ENCODE measurements at regions not wholly inside any gene's neighbourhood (a gene's known extent, or its start where the extent isn't known, plus 50 kb on each side); places are given as distances from the start of the nearest gene placed in this dataset.
"Not testable (repeated sequence)": the region's sequence is repeated elsewhere in the genome, so short reads cannot be mapped to it uniquely, and the experiment has no call there.

DNA sequence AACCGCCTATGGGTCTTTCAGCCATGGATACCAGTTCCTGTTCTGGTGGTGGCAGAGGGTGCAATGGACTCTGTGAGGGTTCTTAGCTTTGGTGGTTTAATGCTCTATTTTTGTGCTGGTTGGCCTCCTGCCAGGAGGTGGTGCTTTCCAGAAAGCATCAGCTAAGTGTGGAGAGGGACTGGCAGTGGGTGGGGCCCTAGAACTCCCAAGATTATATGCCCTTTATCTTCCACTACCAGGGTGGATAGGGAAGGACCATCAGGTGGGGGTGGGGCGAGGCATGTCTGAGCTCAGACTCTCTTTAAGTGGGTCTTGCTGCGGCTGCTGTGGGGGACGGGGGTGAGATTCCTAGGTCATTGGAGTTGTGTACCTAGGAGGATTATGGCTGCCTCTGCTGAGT lies 298.3 kb upstream of the MAP3K7 start:
- not testable (repeated sequence) for DNase-seq

DNA sequence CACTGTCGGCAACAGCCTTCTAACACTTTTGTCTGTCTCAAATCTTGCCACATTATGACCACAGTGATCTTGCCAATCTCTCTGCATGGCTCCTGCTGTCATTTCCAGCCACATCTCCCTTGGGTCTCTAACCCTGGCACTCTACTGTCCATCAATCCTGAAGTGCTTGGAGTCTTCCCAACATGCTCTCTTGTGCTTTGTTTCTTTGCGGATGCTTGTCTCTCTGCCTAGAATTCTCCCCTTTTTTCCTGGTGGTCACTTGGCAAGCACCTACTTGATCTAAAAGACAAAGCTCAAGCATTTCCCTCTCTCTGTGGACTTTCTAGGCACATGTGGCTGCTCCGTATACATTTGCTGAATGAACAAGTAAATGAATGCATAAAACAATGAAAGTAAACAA lies 290.7 kb upstream of the MAP3K7 start:
- no peak for DNase-seq

DNA sequence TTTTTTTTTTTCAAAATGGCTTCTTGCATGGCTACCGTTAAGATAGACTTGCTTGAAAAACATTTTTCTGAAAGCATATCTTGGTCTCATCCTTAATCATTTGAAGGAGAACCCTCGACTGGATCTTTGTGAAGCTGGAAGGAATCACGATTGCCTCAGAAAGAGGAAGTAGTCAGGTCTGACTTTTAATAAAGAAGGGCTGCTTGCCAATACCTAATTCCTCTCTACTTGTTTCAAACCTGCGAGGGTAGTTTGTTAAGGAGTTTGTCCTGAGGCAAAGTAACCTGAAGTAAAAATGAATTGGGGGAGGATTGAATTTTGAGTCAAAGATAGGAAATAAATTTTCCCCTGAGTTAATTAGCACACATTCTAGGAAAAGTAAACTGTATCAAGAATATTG lies 288.1 kb upstream of the MAP3K7 start:
- DNase-seq, result no peak

DNA sequence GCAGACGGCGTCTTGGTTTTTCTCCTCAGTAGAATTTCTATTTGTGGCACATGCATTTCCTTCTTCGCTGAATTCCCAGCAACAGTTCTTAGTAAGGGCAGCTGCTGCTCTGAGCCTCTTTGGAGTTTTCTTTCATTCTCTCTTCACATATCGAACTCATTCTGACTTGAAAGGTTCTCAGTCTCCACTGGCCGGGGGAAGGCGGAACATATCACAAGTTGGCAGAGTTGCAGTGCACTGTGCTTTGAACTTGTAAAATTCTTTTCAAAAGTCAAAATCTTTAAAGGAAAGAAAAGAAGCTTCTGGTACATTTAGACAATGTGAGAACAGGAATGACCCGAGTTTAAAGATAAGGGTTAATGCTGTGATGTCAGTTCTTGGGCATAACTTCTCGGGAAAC lies 286.1 kb upstream of the MAP3K7 start:
- DNase-seq, result no peak

DNA sequence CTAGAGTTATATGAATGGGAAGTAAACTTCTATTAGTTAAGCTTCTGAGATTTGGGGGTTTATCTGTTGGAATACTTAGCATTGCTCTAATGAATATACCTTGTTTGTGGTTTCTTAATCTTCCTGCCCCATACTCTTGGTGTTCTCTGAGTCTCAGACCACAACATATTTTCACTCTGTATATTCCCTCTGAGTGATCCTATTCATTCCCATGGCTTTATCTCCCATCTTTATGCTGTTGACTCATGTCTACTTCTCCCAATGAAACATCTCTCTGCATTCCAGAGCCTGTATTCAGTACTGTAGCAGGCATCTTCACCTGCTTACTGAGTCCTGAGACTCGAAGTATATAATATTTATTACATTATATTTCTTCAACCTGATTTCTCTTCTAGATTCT lies 283.7 kb upstream of the MAP3K7 start:
- no peak for DNase-seq

DNA sequence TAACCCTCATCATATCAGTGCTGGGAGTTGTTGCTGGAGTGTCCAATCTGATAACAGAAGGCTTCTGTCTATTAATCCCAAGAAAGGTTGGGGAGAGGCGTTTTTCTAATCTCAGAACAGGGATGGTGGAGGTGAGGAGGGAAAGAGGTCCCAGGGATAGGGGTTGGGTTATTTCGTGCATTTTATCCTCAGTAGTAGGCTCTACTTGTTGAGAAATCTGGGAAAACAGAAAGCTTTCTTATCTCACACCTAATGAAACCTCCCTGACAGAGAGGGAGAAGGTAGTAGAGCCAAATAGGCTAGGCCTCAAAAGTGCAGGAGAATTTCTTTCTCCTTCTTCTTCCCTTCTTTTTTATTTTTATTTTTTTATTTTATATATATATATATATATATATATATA lies 281.8 kb upstream of the MAP3K7 start:
- no peak for DNase-seq

DNA sequence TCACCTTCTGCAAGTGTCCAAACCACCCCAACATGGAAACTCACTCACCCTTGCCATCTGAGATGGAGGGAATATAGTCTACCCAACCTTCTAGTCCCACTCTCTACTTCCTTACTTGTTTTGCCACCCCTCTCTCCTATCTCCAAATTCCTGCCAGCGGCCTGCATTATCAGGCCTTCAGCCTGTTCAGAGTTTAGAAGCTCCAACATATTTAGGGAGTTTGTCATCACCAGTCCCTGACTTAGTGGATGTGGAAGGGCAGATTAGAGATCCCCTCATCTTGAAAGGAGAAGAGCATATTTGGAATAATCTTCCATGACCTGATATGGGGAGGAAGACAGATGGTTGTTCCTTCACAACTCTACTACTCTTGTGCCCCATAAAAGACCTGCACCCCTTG lies 281.4 kb upstream of the MAP3K7 start:
- DNase-seq, result no peak

DNA sequence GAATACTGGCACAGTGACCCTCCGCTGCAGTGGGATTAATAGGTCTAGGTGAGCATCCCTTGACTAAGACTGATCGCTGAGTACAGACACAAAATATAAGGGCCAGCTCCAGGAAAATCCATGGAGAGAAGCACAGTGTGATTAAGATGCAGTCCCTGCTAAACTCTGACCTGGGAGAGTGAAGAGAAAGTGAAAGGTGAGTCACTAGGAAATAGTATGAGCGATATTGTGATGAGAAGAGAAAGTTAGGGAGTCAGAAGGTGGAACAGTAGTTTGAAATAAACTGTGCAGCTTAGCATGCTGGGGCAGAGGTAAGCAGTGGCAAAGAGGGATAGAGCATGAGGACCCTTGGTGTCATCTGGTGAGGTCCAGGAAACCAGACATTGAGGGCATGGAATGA lies 278.6 kb upstream of the MAP3K7 start:
- no peak for DNase-seq

DNA sequence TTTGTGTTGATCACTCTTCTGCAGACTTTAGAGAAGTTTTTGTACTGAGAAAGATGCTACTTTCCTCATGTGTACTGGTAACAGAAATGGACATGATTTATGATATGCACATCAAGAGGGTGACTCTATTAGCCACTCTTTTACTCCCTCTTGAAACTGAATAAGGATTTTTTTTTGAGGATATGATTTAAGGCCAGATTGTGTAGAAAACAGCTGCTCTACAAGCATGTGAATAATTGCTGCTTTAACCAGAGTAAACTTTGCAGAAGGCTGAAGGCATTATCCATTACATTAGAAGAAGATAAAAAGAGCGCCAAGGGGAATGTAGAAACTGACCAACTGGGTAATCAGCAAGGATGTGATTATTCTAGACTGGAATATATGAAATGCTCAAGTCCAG lies 276.2 kb upstream of the MAP3K7 start:
- DNase-seq, result no peak

DNA sequence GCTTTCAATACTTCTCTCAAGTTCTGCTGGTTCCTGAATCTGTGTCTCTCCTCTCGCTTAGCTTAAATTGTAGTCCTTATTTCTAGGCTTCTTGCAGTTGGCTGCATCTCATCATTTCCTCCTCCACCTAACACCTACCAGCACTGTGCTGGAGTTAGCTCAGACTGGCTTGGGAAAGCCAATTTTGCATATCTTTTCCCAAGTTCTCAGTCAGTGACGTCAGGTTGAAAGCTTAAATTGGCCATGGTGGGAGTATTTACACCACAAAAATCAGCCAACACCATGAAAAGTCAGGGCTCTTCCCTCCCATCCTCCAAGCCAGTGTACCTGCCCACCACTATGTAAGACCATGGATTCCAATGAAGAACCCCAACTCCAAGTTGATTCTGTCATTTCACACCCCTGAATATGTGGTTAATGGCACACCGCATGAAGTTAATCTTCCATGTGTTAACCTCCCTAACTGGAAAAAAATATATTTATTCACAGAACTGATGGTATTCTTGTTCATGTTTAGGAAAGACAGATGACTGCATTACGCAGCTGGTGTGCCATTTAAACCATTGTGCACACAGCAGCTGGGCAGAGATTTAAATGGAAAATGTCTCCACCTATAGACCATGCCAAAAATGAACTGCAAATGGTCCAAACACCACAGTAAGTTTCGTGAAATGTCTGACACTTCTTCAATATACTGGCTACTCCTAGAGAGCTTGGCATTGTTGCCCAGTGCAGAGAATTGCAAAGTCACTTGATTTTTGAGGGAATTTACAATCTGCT lies 274.1 kb upstream of the MAP3K7 start:
- no peak for DNase-seq

DNA sequence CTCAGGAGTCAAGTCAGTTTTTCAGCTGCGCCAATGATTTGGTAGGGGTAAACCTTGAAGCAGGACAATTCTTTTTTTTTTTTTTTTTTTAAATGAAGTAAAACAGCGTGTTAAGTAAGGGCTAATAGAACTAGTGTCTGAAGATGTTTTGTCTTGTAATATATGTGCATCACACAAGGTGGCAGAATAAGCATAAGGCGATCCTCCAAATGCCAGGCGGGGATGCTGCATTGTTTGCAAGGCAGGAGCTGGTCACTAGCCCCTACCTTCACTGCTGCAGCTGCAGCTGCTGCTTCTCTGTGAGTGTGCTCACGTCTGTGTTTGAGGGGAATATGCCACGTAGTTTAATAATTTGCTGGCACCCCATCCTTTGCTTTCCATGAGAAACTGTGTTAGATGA lies 272.7 kb upstream of the MAP3K7 start:
- DNase-seq, result no peak

DNA sequence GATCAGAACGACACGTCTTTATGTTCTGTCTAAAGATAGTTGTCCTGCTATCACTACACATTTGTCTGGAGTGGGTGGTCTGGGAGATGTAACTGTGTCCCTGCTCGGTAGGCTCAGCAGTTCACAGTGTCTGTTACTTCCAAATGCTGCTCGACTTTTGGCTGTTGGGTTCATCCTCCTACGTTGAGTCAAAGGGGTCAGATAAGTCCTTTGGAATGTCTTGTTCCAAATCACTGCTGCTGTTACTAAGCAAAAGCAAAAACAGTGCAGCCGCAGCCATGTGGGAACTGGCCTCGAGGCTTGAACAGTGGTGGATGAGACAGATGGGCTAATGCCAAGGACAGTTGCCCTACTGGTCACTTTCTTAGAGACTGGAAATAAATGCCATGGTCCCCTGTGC lies 272.2 kb upstream of the MAP3K7 start:
- DNase-seq, result no peak

DNA sequence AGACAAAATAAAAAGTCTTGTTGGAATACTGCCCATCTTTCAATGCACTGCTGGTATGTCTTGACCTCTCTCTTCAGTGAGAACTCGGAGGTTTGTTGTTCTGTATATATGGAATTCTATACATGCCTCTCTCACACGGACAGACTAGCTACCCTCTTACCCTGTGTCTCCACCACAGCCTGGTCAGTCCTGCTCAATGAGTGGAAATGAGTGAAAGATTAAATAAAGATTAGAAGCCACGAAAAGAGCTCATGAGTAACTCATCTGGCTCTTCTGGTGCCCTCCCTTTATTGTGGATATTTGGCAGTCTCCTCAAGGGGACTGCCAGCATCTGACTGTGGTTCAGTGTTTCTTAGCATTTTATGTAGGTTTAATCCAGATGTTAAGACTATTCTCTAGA lies 262.8 kb upstream of the MAP3K7 start:
- no peak for DNase-seq

DNA sequence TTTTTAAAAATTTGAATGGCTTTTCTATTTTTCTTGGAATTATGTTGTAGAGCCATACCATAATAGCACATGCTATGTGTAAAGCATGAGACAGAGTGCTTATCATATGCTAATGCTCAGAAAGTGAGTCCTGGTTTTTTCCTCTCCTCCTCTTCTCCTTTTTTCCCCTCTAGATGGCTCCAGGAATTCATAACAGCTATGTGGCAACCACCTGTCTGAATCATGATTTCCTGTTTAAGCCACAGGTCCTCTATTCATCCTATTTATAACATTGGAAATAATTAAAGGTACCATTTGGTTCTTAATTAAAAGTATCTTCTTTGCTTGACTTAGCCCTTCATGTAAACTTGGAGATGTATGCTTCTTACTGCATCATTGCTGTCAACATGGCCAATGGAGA lies 260.0 kb upstream of the MAP3K7 start:
- no peak for DNase-seq

DNA sequence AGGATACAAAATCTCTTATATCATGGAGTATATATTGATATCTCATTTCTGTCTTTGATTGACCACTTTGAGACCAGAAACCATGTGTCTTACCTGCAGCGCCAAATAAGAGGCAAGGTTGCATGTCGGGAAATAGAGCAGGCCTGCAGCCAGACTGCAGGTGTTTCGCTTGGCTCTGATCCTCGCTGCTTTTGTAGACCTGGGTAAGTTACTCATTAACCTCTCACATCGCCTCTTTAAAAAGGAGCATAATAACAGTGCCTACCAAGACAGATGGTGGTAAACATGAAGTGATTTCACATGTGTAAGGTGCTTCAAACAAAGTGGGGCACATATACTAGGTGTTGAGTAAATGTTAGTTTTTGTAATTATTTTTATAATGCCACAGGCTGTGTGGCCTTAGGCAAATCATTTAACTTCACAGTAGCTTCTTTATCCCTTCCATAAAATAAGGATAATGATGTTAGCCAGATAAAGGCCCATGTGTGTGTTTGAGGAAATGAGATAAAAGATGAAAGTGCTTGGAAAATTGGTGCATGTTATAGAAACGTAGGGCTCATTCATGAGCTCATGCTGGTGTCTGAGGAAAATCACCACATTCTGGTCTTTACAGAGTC lies 248.8 kb upstream of the MAP3K7 start:
- no peak for DNase-seq

DNA sequence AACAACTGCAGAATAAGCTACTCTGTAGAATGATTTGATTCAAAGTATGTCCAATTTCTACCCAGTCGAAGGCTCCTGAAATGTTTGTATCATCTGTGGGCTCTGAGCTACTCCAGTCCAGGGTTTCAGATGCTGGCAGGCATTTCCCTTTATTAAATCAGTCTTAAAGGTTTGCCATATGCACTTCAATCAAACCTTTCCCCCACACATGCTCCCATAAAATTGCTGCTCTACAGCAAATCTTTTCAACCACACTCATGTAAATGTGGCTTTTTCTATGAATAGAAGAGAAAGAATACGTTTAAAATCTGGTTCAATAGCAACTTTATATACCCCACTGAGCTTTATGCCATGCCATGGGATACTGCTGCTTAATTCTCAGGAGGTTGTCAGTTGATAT lies 242.4 kb upstream of the MAP3K7 start:
- no peak for DNase-seq

DNA sequence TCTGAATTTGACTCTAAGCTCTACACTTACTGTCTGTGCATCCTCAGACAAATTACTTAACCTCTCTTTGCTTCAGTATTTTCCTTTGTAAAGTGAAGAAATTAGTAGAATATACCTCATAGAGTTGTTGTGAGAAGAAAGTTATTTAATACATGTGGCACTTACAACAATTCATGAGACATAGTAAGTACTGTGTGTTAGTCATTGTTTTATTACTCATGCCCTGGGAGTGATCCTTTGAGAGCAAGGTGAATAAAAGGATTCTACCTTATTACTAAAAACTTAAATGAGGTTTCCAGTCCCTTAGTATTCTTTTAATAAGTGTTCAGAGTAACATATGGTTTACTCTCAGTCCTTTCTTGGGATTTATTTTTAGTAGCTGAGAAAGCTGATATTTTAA lies 233.6 kb upstream of the MAP3K7 start:
- no peak for DNase-seq

DNA sequence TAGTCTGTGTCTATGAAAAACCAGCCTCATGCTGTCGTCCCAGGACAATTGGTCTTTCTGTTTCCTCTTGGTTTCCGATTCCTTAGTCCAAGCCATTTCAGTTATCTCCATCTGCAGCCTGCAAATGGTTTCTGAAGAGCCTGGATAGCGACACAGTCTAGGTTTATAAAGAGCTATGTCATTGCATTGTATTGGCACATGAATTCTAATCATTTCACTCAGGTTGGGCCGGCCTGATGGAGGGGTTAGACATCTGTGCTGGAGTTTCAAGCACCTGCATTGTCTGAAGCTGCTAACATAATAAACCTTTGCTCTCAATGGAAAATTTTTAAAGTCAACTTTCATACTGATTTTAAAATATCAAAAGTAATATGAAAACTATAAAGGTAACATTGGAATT lies 232.6 kb upstream of the MAP3K7 start:
- no peak for DNase-seq

DNA sequence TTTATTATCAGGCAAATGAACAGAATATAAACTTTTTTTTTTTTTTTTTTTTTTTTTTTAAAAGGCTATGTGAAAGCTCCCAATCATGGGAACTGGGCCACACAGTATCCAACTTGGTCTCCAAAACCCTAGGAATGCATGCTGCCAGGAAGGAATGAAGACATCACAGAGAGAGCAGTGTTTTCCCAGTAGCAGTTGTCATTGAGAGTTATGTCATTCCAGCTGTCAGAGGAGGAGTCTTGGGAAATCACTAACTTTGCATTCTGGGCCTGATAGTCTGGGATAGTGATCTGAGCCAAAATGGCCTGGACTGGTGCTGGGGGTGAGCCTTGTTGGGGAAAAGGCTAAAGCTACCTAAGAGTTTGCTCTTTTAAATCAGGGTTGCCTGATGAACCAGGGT lies 231.3 kb upstream of the MAP3K7 start:
- DNase-seq, result no peak

DNA sequence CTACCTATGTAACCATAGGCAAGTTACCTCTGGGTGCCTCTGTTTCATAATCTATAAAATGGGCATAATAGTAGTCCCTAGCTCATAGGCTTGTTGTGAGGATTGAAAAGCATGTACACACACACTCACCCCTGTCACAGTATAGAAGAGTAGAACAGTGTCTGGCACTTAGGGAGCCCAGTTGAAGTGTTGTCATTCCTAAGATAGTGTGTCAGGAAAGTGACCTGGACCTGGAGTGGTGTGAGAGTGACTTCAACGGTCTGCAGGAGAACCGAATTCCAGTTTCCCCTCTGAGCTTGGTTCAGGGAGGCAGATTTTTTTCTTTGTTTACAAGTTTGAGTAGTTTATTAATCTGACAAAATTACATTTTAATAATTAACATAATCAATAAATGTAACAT lies 229.9 kb upstream of the MAP3K7 start:
- no peak for DNase-seq

DNA sequence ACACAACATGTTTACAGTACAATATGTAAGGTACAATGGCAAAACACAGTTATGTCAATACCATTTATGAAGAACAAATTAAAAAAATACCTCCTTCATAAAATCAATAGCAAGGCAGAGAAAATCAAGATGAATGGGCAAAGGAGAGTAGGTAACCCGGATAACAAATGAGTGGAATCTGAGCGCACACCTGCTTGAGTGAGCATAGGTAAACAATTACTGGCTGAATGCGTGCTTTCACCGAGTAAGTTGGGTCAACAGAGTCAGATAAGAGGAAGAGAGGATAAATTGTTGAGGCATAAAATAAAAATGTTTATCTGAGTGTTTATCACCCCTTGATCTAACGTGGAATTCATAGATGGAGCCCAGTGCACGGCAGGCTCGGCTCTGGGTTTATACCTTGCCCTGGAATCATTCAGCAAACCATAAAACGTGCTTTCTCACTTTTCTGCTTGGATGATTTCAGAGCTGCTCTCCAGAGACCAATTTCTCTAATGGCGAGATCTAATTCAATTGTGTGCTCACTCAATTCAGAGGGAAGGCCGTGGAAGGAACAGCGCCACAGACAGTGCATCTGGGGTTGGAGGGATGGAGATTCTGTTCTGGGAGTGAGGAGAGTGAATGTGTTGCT lies 224.8 kb upstream of the MAP3K7 start:
- DNase-seq, result no peak

DNA sequence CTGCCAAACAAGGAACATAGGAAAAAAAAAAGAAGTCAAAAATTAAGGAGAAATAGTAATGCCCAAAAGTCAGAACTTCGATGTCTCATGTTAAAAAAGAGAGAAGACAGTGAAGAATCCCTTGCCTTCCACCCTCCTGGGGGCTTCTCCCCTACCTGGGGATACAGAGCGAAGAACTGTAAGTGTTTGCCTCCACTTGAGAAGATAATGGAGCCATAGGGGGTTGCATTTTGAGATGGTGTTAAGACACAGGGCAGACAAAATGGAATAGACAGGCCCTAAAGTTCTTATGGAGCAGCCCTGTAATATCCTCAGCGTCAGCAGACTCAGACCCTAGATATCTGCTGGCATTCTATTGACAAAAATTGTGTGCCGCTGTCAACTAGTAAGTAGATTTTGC lies 222.2 kb upstream of the MAP3K7 start:
- DNase-seq, result no peak

Measured in muscle of arm (tissue), 1 donor.